GM21576 (cell line): ENCODE measurements at regions not wholly inside any gene's neighbourhood (a gene's known extent, or its start where the extent isn't known, plus 50 kb on each side); places are given as distances from the start of the nearest gene placed in this dataset.
"Not testable (repeated sequence)": the region's sequence is repeated elsewhere in the genome, so short reads cannot be mapped to it uniquely, and the experiment has no call there.

Source experiments
- ATAC-seq: cut with Tn5 transposase; IDR thresholded peaks from one replicate; pipeline ENCODE4 v1.9.1; 2021; ENCODE audit warnings: mild to moderate bottlenecking, moderate library complexity; ENCODE audit not compliant: unreplicated experiment

GRCh38 chr5:153209687-153210086 lies 280.8 kb upstream of the GRIA1 start:
- no peak for ATAC-seq

DNA sequence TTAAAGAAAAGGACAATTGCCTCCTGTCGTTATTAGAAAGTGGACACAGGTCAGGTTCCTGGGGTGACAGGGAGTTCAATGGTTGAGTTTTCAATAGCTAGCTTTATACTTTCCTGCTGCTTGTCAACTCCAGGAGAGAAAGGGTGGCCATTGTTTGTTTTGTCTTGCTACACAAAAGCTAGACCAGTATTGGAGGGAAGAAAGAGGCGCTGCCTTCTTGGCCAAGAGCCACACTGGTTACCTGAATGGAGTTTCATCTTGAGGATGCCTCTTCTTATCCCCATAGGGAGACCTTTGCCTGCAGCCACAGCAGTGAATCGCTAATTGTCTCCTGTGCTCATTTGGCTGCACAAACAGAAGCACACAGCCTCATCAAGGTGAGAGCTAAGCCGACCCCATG lies 279.4 kb upstream of the GRIA1 start:
- no peak for ATAC-seq

- ATAC-seq = no peak
Observed at GRCh38 chr5:153212471-153212870, 278.0 kb upstream of the GRIA1 start.

DNA sequence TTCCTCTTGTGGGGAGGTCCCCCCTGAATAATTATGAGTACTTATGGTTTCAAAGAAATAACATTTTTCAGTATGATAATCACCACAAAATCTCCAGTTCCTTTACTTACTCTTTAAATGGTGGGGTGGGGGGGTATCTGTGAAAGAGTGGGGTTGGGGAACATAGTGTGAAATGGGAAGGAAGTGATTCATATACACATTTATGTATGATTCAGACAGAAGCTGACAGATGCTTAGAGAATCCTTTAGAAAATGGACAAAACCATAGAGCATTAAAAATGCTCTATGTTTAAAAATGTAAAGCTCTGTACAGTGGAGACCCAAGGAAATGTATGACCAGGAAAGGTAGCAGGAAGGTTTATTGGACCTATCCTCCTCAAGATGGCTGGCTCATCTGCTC lies 267.5 kb upstream of the GRIA1 start:
- no peak for ATAC-seq

DNA sequence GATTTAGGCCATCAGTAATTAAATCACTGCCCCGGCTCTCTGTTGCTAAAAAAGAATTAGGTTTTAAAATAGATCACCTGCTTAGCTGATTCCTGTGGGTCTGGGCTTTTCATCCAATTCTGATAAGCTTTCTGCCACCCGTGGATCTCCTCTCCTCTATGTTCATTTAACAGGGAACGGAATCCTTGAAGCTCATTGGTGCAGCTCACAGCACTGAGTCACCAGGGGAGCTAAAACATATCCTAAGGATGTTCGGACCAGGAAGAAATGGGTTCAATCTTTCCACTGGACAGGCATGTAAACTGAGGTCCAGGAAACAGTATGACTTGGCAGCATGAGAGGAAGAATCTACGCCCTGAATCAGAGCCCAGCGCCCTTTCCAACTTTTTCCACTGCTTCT lies 267.1 kb upstream of the GRIA1 start:
- ATAC-seq = no peak

DNA sequence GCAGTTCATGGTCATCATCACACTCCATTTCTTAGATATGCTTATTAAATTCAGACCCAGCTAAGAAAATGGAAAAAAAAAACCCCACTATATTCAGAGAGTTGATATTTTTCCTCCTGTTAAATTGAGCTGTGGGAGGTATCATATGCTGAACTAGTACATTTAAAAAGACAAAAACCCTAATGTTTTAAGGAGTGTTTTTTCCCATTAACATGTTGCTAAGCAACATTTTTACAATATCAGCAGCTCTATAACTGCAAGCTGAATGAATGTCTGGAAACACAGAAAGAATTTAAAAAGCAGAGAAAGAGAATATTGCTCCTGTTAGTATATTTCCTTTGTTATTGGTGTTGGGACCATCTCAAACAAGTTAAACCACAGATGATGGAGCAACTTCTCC lies 265.8 kb upstream of the GRIA1 start:
- no peak for ATAC-seq

DNA sequence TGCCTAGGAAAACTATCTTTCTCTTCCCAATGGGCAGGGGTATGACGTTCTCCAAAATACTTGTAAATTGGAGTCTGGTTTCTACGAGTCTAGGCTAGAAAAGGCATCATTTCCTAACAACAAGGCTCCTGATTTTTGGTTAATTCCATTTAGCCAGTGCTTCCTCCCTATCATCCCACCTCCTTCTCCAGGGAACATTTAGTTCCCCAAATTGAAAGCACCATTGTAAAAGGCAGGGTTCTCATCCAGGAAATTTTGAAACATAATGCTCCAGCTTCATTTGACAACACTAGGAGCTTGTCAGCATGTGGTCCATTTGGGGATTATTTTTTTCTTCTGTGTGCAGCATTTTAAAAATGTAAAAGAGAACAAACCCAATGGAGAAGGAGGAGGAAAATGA lies 256.5 kb upstream of the GRIA1 start:
- no peak for ATAC-seq

GRCh38 chr5:153236319-153236718 lies 254.2 kb upstream of the GRIA1 start:
- no peak for ATAC-seq

GRCh38 chr5:153237671-153238332 lies 252.7 kb upstream of the GRIA1 start:
- ATAC-seq = peak; percentile 79

DNA sequence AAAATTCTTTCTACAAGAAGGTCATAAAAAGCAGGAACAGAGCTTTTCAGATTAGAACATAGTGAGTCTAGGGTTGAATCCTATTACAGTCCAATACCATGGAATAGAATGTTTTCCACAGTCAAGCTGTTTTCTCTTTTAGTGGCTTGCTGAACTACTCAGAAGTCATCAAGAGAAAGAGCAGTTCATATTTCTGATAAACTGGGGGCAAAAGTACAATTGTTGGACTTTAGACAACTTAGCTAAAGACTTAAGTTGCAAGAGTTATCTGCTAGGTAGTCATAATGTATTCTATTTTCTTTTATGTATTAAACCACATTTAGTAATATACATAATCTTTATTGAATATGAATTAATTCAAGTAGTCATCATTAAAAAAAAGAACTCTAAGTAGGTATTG lies 233.1 kb upstream of the GRIA1 start:
- ATAC-seq = no peak

- no peak for ATAC-seq
Observed at GRCh38 chr5:153258469-153258868, 232.0 kb upstream of the GRIA1 start.

GRCh38 chr5:153267506-153267905 lies 223.0 kb upstream of the GRIA1 start:
- ATAC-seq = no peak

- no peak for ATAC-seq
Observed at GRCh38 chr5:153275695-153276094, 214.8 kb upstream of the GRIA1 start.

GRCh38 chr5:153276151-153276550 lies 214.3 kb upstream of the GRIA1 start:
- ATAC-seq = no peak

- ATAC-seq = not testable (repeated sequence)
Observed at GRCh38 chr5:153296251-153296844, 194.1 kb upstream of the GRIA1 start.

DNA sequence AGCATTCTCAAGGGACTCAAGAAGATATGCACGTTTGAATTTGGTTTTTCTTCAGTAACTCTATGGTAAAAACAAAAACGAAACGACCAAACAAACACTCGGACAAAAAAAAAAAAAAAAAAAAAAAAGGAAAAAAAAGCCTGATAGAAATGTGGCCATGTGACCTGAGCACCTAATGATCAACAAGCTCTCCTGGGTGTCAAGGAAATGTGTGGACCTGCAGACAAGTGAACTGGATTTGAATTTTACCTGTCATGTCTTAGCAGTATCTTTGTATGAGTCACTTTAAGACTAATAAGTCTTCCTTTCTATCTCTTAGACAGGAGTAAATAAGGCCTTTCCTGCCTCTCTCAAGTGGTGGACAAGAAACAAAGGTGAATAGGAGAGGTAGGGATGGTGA lies 190.6 kb upstream of the GRIA1 start:
- no peak for ATAC-seq

DNA sequence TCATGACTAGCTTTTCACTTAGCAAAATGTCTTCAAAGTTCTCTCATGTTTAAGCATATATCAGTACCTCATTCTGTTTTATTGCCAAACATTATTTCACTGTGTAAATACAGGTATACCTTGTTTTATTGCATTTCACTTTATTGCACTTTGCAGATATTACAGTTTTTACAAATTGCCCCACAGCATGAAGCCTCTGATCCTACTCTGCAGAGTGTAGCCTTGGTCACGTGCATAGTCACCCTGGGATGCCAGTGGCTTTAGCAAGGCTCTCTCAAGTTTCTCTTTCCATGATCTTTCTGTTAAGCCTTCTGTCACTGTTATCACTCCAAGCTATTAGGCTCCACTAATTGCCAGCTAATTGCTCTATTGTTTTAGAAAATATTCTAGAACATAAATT lies 182.2 kb upstream of the GRIA1 start:
- no peak for ATAC-seq

GRCh38 chr5:153318556-153318955 lies 171.9 kb upstream of the GRIA1 start:
- no peak for ATAC-seq

DNA sequence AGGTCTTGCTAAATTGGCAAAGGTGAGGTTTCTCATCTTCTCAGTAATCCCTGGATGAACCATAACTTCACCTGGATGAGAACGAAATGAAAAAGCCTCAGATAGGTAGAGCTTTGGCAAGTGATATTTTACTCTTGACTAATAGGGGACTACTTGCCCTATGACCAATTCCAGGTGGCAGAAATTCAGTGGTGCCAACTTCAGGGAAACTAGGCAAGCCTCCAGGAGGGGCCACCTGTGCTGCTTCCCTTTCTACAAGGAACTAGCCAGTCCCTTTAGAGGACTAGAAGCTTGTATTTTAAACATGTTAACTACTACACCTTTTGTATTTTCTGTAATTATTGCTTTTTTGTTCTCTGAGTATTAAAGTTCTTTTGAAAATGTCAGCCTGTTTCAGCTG lies 169.0 kb upstream of the GRIA1 start:
- ATAC-seq = no peak

DNA sequence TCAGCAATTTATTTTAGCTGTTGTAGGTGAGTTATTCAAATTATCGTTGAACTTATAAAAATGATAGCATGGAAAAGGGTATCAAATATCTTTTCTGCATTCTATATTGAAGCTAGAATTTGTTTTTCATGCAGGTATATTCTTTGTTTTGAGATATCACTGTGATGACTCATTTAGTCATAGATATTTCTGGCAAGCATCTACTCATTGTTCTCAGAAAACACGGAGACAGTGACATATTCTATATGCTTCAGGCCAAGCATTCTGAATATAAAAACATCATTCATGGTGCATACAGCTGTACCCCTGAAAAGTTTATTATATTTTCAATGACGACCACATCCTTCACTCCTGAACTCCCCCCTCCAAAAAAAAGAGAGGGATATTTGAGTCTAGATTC lies 150.3 kb upstream of the GRIA1 start:
- no peak for ATAC-seq

- ATAC-seq = no peak
Observed at GRCh38 chr5:153340738-153341137, 149.7 kb upstream of the GRIA1 start.

DNA sequence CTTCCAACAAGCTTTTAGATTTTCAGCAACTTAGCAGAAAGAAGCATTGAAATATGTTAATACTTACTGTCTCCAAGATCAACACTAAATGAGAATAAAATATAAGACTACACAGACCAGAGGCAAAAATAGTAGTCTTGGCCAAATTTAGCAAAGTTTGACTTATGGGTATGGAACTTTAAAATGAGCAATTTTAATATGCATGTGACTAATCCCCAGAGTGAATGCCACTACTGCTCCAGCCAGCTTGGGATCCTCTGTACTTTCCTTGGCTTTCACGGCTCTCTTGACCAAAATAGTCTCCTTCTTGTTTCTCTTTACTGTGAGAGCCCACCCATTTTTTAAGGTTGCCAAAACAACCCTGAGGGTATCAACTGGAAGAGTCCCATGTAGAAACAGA lies 148.0 kb upstream of the GRIA1 start:
- no peak for ATAC-seq

GRCh38 chr5:153347611-153348010 lies 142.9 kb upstream of the GRIA1 start:
- no peak for ATAC-seq
